A673 (cell line): ENCODE measurements at regions not wholly inside any gene's neighbourhood (a gene's known extent, or its start where the extent isn't known, plus 50 kb on each side); places are given as distances from the start of the nearest gene placed in this dataset.

Experiments
- BruUV-seq: library from RNA; stranded (reverse); fragments of 400-500 nt; replicated peaks from 2 replicates; lab custom pipeline; 2021; lab: Mats Ljungman, UMichigan
- CTCF ChIA-PET: fragments of 300-600 bp; sonication (Branson Sonifier 250); formaldehyde crosslinking; loops from one replicate; lab custom pipeline; 2022; ENCODE audit warnings: antibody characterized with exemption; lab: Charles Lee
- POLR2A ChIA-PET: fragments of 300-600 bp; sonication (Branson Sonifier 250); formaldehyde crosslinking; loops from one replicate; lab custom pipeline; 2022; ENCODE audit warnings: antibody characterized with exemption; ENCODE audit not compliant: low non-redundant PET; lab: Charles Lee
- DNase-seq: peaks from one replicate; pipeline ENCODE4 v3.0.0-alpha.2; 2015; ENCODE audit warnings: low spot score
- H3K27ac ChIP-seq: fragments of 200-600 bp; sonication (generic); 2 replicates; pipeline ENCODE4 v1.5.1; 2016; ENCODE audit warnings: mixed run types, low read depth, mild to moderate bottlenecking, mixed read lengths, antibody characterized with exemption, low read length; ENCODE audit not compliant: poor library complexity, severe bottlenecking
- H3K27me3 ChIP-seq: fragments of 200-600 bp; sonication (generic); replicated peaks from 2 replicates; pipeline ENCODE4 v1.6.1; 2017; ENCODE audit warnings: mixed run types, low read depth, mild to moderate bottlenecking, mixed read lengths, antibody characterized with exemption, low read length; ENCODE audit not compliant: insufficient read depth, poor library complexity
- H3K36me3 ChIP-seq: fragments of 200-600 bp; sonication (generic); 2 replicates; pipeline ENCODE4 v1.6.1; 2016; ENCODE audit warnings: mixed run types, mild to moderate bottlenecking, mixed read lengths, antibody characterized with exemption, low read length; ENCODE audit not compliant: insufficient read depth, poor library complexity, severe bottlenecking
- H3K4me1 ChIP-seq: fragments of 200-600 bp; sonication (generic); 2 replicates; pipeline ENCODE4 v1.6.1; 2017; ENCODE audit warnings: mixed run types, mild to moderate bottlenecking, mixed read lengths, antibody characterized with exemption, low read length; ENCODE audit not compliant: insufficient read depth, poor library complexity, severe bottlenecking
- H3K4me3 ChIP-seq: fragments of 200-600 bp; sonication (generic); 2 replicates; pipeline ENCODE4 v1.5.1; 2016; ENCODE audit warnings: low read depth, mixed run types, mild to moderate bottlenecking, mixed read lengths, low read length; ENCODE audit not compliant: poor library complexity, severe bottlenecking
- H3K9me3 ChIP-seq: fragments of 200-600 bp; sonication (generic); 2 replicates; pipeline ENCODE4 v1.6.1; 2016; ENCODE audit warnings: mixed run types, low read depth, mild to moderate bottlenecking, mixed read lengths, antibody characterized with exemption, low read length; ENCODE audit not compliant: poor library complexity, severe bottlenecking
- CTCF ChIP-seq: fragments of 300-800, 200-600 bp; sonication (generic); conservative IDR thresholded peaks from 2 replicates; pipeline ENCODE4 v1.5.1; 2017; ENCODE audit warnings: low read depth, mild to moderate bottlenecking, antibody characterized with exemption, low read length, moderate library complexity, mixed read lengths
- EZH2 ChIP-seq: fragments of 200-600 bp; sonication (generic); IDR thresholded peaks from 2 replicates; pipeline ENCODE4 v1.6.1; 2017; ENCODE audit warnings: borderline replicate concordance, low read depth, mild to moderate bottlenecking, mixed read lengths, antibody characterized with exemption, low read length; ENCODE audit not compliant: poor library complexity, severe bottlenecking
- intact Hi-C: fragments of 100-400 bp; cut with micrococcal nuclease; formaldehyde crosslinking; loops from one replicate; pipeline ENCODE4 v1.10.0; 2022; ENCODE audit not compliant: unreplicated experiment

GRCh38 chr6:117142995-117143394 is 122.4 kb upstream of the VGLL2 start:
- no peaks in the 10 kb centered on the region for H3K4me1 ChIP-seq
- no peaks in the 10 kb centered on the region for H3K27me3 ChIP-seq
- BruUV-seq = no TSS peak
- POLR2A ChIA-PET = no interaction called here
- intact Hi-C loops = no loop called here
- H3K4me3 ChIP-seq = no peak overlapping the region
- no peaks in the 10 kb centered on the region for H3K9me3 ChIP-seq
- H3K27ac ChIP-seq = no peak overlapping the region
- H3K36me3 ChIP-seq = no peaks in the 10 kb centered on the region
- CTCF ChIA-PET = no interaction called here
- TF ChIP-seq CTCF = no peak
- TF ChIP-seq EZH2 = no peak
- no peak for DNase-seq

- no peaks in the 10 kb centered on the region for H3K36me3 ChIP-seq
- no peaks in the 10 kb centered on the region for H3K27me3 ChIP-seq
- H3K4me1 ChIP-seq = no peaks in the 10 kb centered on the region
- H3K9me3 ChIP-seq = no peaks in the 10 kb centered on the region
- DNase-seq = no peak
- no TSS peak for BruUV-seq
- H3K4me3 ChIP-seq = no peak overlapping the region
- TF ChIP-seq EZH2 = no peak
- TF ChIP-seq CTCF = no peak
- CTCF ChIA-PET = no interaction called here
- POLR2A ChIA-PET = no interaction called here
- H3K27ac ChIP-seq = no peak overlapping the region
- intact Hi-C loops = no loop called here
These were observed 121.7 kb upstream of the VGLL2 start for GRCh38 chr6:117143647-117144046.

GRCh38 chr6:117145940-117146339 is 119.4 kb upstream of the VGLL2 start:
- Histone ChIP-seq H3K4me3 (no peak overlapping the region), H3K4me1 (no peaks in the 10 kb centered on the region), H3K9me3 (no peaks in the 10 kb centered on the region), H3K36me3 (no peaks in the 10 kb centered on the region), H3K27ac (no peak overlapping the region), H3K27me3 (no peaks in the 10 kb centered on the region)
- intact Hi-C loops = no loop called here
- ChIA-PET POLR2A (no interaction called here), CTCF (no interaction called here)
- BruUV-seq = no TSS peak
- no peak for DNase-seq
- TF ChIP-seq EZH2 (no peak), CTCF (no peak)

- ChIA-PET CTCF (no interaction called here), POLR2A (no interaction called here)
- no TSS peak for BruUV-seq
- H3K36me3 ChIP-seq = no peaks in the 10 kb centered on the region
- intact Hi-C loops = no loop called here
- H3K27ac ChIP-seq = no peak overlapping the region
- no peaks in the 10 kb centered on the region for H3K4me1 ChIP-seq
- H3K9me3 ChIP-seq = no peaks in the 10 kb centered on the region
- no peak overlapping the region for H3K4me3 ChIP-seq
- TF ChIP-seq EZH2 = no peak
- no peak for TF ChIP-seq CTCF
- no peak for DNase-seq
- no peaks in the 10 kb centered on the region for H3K27me3 ChIP-seq
These were observed 116.0 kb upstream of the VGLL2 start for GRCh38 chr6:117149324-117149723.
